ENCODE measurements at regions not wholly inside any gene's neighbourhood (a gene's known extent, or its start where the extent isn't known, plus 50 kb on each side); places are given as distances from the start of the nearest gene placed in this dataset.

DNA sequence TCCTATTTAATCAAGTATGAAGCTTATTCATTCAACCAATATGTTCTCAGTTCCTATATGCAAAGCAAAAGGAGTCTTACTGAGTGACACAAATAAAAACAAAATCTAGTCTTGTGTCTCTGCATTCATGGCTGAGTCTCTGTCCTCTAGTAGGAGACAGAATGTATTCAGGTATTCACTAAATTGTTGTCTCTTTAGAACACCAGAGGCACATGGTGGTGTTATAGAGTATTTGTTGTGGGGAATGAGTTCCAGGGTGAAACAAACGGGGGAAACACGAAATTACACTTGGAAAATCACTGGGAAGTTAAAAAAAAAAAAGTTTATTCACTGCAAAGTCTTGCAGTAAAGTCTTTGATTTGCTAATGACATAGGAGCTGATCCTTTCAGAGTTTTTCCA lies 131.7 kb upstream of the FSHR start:
- no peak for DNase-seq
- intact Hi-C loops (cut with DNase I; ENCODE audit: low total_unique reads) (no loop called here), in situ Hi-C loops (cut with MboI; ENCODE audit: low pct_ligation_motif_present in 1 of 4, low pct_unique_long_range_greater_than_20kb in 1 of 4, low sequenced_read_pairs in 3 of 4) (no loop called here)
- no peak for TF ChIP-seq EP300 (IDR thresholded peaks at IDR 0.05; ENCODE audit: low read depth)
- TF ChIP-seq POLR2AphosphoS5 (IDR thresholded peaks at IDR 0.05): no peak
- no peak for TF ChIP-seq CTCF (IDR thresholded peaks at IDR 0.05)
- no peak for TF ChIP-seq POLR2A (IDR thresholded peaks at IDR 0.05)
- H3K4me3 ChIP-seq: no peak overlapping the region
- no peaks in the 10 kb centered on the region for H3K4me1 ChIP-seq
- no peak overlapping the region for H3K27ac ChIP-seq
- H3K36me3 ChIP-seq: no peaks in the 10 kb centered on the region
- no peaks in the 10 kb centered on the region for H3K27me3 ChIP-seq
- 65 to 74% methylated on average over 2 of the region's 2 CpGs for WGBS, 2 donors (ENCODE audit: low coverage in 1 of 2)
- H3K9me3 ChIP-seq: no peaks in the 10 kb centered on the region

- in situ Hi-C loops (cut with MboI; ENCODE audit: low pct_ligation_motif_present in 1 of 4, low pct_unique_long_range_greater_than_20kb in 1 of 4, low sequenced_read_pairs in 3 of 4) (no loop called here), intact Hi-C loops (cut with DNase I; ENCODE audit: low total_unique reads) (no loop called here)
- Histone ChIP-seq H3K27me3 (no peaks in the 10 kb centered on the region), H3K36me3 (no peaks in the 10 kb centered on the region), H3K9me3 (no peaks in the 10 kb centered on the region), H3K4me1 (no peaks in the 10 kb centered on the region), H3K4me3 (no peak overlapping the region), H3K27ac (no peak overlapping the region)
- WGBS, 2 donors (ENCODE audit: low coverage in 1 of 2): 67 to 68% methylated on average over 1 of the region's 1 CpG
- no peak for DNase-seq
- TF ChIP-seq CTCF (IDR thresholded peaks at IDR 0.05) (no peak), POLR2A (IDR thresholded peaks at IDR 0.05) (no peak), POLR2AphosphoS5 (IDR thresholded peaks at IDR 0.05) (no peak), EP300 (IDR thresholded peaks at IDR 0.05; ENCODE audit: low read depth) (no peak)
These were observed 124.2 kb upstream of the FSHR start for GRCh38 chr2:49278561-49278960.

DNA sequence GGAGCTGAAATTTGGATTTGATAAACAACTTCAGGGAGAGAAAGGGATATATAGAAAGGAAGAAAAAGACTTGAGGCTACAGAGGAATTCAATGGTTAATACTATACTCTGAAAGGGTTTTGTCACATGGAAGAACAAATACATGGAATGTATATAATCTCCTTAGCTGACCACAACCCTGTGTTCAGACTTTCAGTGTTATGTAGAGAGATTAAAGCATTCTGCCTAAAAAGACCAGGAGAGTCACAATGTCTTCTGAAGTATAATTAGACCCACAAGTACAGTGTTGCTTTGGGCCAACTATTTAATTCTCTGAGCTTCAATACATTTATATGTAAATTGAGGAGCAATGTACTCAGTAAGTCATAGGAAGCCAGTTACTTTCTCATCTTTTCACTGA lies 123.8 kb upstream of the FSHR start:
- no peaks in the 10 kb centered on the region for H3K9me3 ChIP-seq
- intact Hi-C loops (cut with DNase I; ENCODE audit: low total_unique reads): no loop called here

DNA sequence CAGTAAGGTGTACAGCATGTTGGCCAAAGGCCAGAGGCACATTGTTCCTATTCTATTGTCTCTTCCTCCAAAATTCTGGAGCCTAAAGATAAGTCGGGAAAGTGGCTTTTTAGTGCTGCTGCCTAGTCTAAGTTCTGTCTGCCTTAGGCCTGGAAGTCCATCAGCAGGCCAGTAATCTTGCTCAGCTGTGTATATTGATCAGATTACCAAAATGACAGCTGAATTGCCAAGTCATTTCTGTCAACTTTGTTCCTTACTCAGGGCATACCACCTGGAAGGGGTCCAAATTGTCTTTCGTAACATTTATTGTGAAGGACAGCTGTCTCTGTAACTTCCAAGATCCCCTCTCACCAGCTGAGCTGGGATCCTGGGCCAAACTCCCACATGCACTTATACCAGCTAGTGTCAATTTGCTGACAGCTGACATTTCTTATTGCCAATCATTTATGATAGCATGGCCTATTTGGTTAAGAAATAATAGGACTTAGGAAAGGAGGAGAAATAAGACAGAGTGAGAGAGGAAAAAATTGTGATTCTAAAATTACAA lies 116.8 kb upstream of the FSHR start:
- WGBS, 2 donors (ENCODE audit: low coverage in 1 of 2): 50 to 52% methylated on average over 1 to 2 of the region's 2 CpGs
- H3K4me1 ChIP-seq: no peaks in the 10 kb centered on the region
- TF ChIP-seq POLR2AphosphoS5 (IDR thresholded peaks at IDR 0.05): no peak
- TF ChIP-seq CTCF (IDR thresholded peaks at IDR 0.05): no peak
- TF ChIP-seq POLR2A (IDR thresholded peaks at IDR 0.05): no peak
- TF ChIP-seq EP300 (IDR thresholded peaks at IDR 0.05; ENCODE audit: low read depth): no peak
- no peaks in the 10 kb centered on the region for H3K9me3 ChIP-seq
- H3K27ac ChIP-seq: no peak overlapping the region
- no peaks in the 10 kb centered on the region for H3K36me3 ChIP-seq
- H3K4me3 ChIP-seq: no peak overlapping the region
- intact Hi-C loops (cut with DNase I; ENCODE audit: low total_unique reads): no loop called here
- no peak for DNase-seq
- in situ Hi-C loops (cut with MboI; ENCODE audit: low pct_ligation_motif_present in 1 of 4, low pct_unique_long_range_greater_than_20kb in 1 of 4, low sequenced_read_pairs in 3 of 4): no loop called here
- H3K27me3 ChIP-seq: no peaks in the 10 kb centered on the region

More for the DNA sequence above, 123.8 kb upstream of the FSHR start:
- Histone ChIP-seq H3K4me1 (no peaks in the 10 kb centered on the region), H3K4me3 (no peak overlapping the region), H3K27ac (no peak overlapping the region), H3K36me3 (no peaks in the 10 kb centered on the region), H3K27me3 (no peaks in the 10 kb centered on the region)
- TF ChIP-seq POLR2A (IDR thresholded peaks at IDR 0.05): no peak
- no peak for TF ChIP-seq CTCF (IDR thresholded peaks at IDR 0.05)
- no peak for TF ChIP-seq POLR2AphosphoS5 (IDR thresholded peaks at IDR 0.05)
- TF ChIP-seq EP300 (IDR thresholded peaks at IDR 0.05; ENCODE audit: low read depth): no peak
- in situ Hi-C loops (cut with MboI; ENCODE audit: low pct_ligation_motif_present in 1 of 4, low pct_unique_long_range_greater_than_20kb in 1 of 4, low sequenced_read_pairs in 3 of 4): no loop called here
- DNase-seq: no peak

Data from transverse colon (tissue), 4 donors.